Panc1 (cell line): ENCODE measurements at regions not wholly inside any gene's neighbourhood (a gene's known extent, or its start where the extent isn't known, plus 50 kb on each side); places are given as distances from the start of the nearest gene placed in this dataset.
"Not testable (repeated sequence)": the region's sequence is repeated elsewhere in the genome, so short reads cannot be mapped to it uniquely, and the experiment has no call there.

Experiments
- ATAC-seq: fragments of 200-7000 bp; cut with Tn5 transposase; 2 replicates; pipeline ENCODE4 v1.9.1; 2020; ENCODE audit warnings: mild to moderate bottlenecking, moderate library complexity
- BruUV-seq: library from RNA; stranded (reverse); fragments of 400-500 nt; replicated peaks from 2 replicates; lab custom pipeline; 2021; lab: Mats Ljungman, UMichigan
- CTCF ChIA-PET: fragments of 300-600 bp; sonication (Branson Sonifier 250); formaldehyde crosslinking; loops from one replicate; lab custom pipeline; 2022; ENCODE audit warnings: antibody characterized with exemption; lab: Charles Lee
- POLR2A ChIA-PET: fragments of 300-600 bp; sonication (Branson Sonifier 250); formaldehyde crosslinking; loops from one replicate; lab custom pipeline; 2022; ENCODE audit warnings: antibody characterized with exemption; lab: Charles Lee
- DNase-seq: peaks from one replicate; pipeline ENCODE4 v3.0.0-alpha.2; 2010; ENCODE audit warnings: low read depth, low spot score
- H3K27ac ChIP-seq: 2 replicates; pipeline ENCODE4 v1.5.1; 2011; ENCODE audit warnings: mild to moderate bottlenecking, low read length, inconsistent platforms
- H3K27me3 ChIP-seq: fragments of 200-500 bp; sonication (Bioruptor generic); 2 replicates; pipeline ENCODE4 v1.6.0; 2014; ENCODE audit warnings: low read length, inconsistent platforms; ENCODE audit not compliant: control insufficient read depth, insufficient read depth
- H3K36me3 ChIP-seq: fragments of 200-500 bp; sonication (Bioruptor generic); 2 replicates; pipeline ENCODE4 v1.5.1; 2014; ENCODE audit warnings: inconsistent platforms, mild to moderate bottlenecking, low read length, moderate library complexity; ENCODE audit not compliant: control insufficient read depth, insufficient read depth
- H3K4me1 ChIP-seq: 2 replicates; pipeline ENCODE4 v1.5.1; 2011; ENCODE audit warnings: inconsistent platforms, mild to moderate bottlenecking, low read length, moderate library complexity; ENCODE audit not compliant: control insufficient read depth, insufficient read depth
- H3K4me3 ChIP-seq, 2 experiments: 2 replicates each; pipeline ENCODE4 v1.5.1; 2011 to 2012; ENCODE audit warnings: low read depth in 2 of 2, low read length in 2 of 2, mild to moderate bottlenecking in 2 of 2, inconsistent platforms in 1 of 2, moderate library complexity in 1 of 2
- H3K9me3 ChIP-seq: fragments of 200-500 bp; sonication (Bioruptor generic); 2 replicates; pipeline ENCODE4 v1.5.1; 2014; ENCODE audit warnings: low read depth, mild to moderate bottlenecking, inconsistent platforms, low read length, moderate library complexity; ENCODE audit not compliant: control insufficient read depth, insufficient read depth
- CTCF ChIP-seq: fragments of 450-650 bp; IDR thresholded peaks from 2 replicates; pipeline ENCODE4 v1.5.1; 2017; ENCODE audit warnings: mild to moderate bottlenecking
- POLR2AphosphoS5 ChIP-seq: IDR thresholded peaks from 2 replicates; pipeline ENCODE4 v1.6.1; 2012; ENCODE audit warnings: mild to moderate bottlenecking, low read depth, low read length, moderate library complexity
- SIN3A ChIP-seq: IDR thresholded peaks from 2 replicates; pipeline ENCODE4 v1.6.1; 2012; ENCODE audit warnings: low read depth, mild to moderate bottlenecking, low read length, moderate library complexity, borderline replicate concordance; ENCODE audit not compliant: insufficient read depth
- TCF7L2 ChIP-seq: IDR thresholded peaks from 2 replicates; pipeline ENCODE4 v1.6.1; 2011; ENCODE audit warnings: mild to moderate bottlenecking, low read depth, low read length, inconsistent platforms
- in situ Hi-C: cut with HindIII; loops from 2 replicates; pipeline ENCODE4 v1.10.0; 2016; ENCODE audit warnings: low sequenced_read_pairs, low pct_unique_long_range_greater_than_20kb
- intact Hi-C: fragments of 100-400 bp; cut with micrococcal nuclease; formaldehyde crosslinking; loops from one replicate; pipeline ENCODE4 v1.10.0; 2022; ENCODE audit not compliant: unreplicated experiment
- TF ChIP-seq, protein P1 (sequence below), 2 experiments: IDR thresholded peaks; 2 replicates each; pipeline ENCODE4 v1.6.1; 2011 to 2012; ENCODE audit warnings: low read depth in 2 of 2, control low read depth in 1 of 2, low read length in 1 of 2, mild to moderate bottlenecking in 1 of 2, moderate library complexity in 1 of 2; ENCODE audit not compliant: insufficient read depth in 1 of 2

- POLR2A ChIA-PET: no interaction called here
- CTCF ChIA-PET: no interaction called here
- no peak for ATAC-seq
Observed at GRCh38 chr5:63743096-63743798, 219.0 kb downstream of the HTR1A start.

GRCh38 chr5:63732880-63733279 lies 229.4 kb downstream of the HTR1A start:
- H3K4me3 ChIP-seq, DNase-seq, H3K9me3 ChIP-seq, CTCF ChIA-PET, H3K36me3 ChIP-seq, H3K27me3 ChIP-seq, ATAC-seq, BruUV-seq, H3K27ac ChIP-seq, POLR2A ChIA-PET, intact Hi-C loops, H3K4me1 ChIP-seq, in situ Hi-C loops: not testable (repeated sequence)

More at GRCh38 chr5:63743096-63743798, 219.0 kb downstream of the HTR1A start:
- Histone ChIP-seq H3K36me3 (no peaks in the 10 kb centered on the region), H3K4me3 (no peak overlapping the region), H3K27ac (no peak overlapping the region), H3K9me3 (no peaks in the 10 kb centered on the region; the same call in 1 of the 2 replicates), H3K4me1 (no peaks in the 10 kb centered on the region), H3K27me3 (no peaks in the 10 kb centered on the region)
- intact Hi-C loops (no loop called here), in situ Hi-C loops (no loop called here)
- TF ChIP-seq POLR2AphosphoS5 (no peak), TCF7L2 (no peak), CTCF (no peak), SIN3A (no peak)
- TF ChIP-seq, protein P1, sequence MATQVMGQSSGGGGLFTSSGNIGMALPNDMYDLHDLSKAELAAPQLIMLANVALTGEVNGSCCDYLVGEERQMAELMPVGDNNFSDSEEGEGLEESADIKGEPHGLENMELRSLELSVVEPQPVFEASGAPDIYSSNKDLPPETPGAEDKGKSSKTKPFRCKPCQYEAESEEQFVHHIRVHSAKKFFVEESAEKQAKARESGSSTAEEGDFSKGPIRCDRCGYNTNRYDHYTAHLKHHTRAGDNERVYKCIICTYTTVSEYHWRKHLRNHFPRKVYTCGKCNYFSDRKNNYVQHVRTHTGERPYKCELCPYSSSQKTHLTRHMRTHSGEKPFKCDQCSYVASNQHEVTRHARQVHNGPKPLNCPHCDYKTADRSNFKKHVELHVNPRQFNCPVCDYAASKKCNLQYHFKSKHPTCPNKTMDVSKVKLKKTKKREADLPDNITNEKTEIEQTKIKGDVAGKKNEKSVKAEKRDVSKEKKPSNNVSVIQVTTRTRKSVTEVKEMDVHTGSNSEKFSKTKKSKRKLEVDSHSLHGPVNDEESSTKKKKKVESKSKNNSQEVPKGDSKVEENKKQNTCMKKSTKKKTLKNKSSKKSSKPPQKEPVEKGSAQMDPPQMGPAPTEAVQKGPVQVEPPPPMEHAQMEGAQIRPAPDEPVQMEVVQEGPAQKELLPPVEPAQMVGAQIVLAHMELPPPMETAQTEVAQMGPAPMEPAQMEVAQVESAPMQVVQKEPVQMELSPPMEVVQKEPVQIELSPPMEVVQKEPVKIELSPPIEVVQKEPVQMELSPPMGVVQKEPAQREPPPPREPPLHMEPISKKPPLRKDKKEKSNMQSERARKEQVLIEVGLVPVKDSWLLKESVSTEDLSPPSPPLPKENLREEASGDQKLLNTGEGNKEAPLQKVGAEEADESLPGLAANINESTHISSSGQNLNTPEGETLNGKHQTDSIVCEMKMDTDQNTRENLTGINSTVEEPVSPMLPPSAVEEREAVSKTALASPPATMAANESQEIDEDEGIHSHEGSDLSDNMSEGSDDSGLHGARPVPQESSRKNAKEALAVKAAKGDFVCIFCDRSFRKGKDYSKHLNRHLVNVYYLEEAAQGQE (IDR thresholded peaks at IDR 0.05; ENCODE audit: insufficient read depth in 1 of 2, low read depth in 2 of 2, low read length in 1 of 2): no peak
- no TSS peak for BruUV-seq
- peak; percentile 10 for DNase-seq

GRCh38 chr5:63727583-63727982 lies 234.7 kb downstream of the HTR1A start:
- Histone ChIP-seq H3K4me1 (no peaks in the 10 kb centered on the region), H3K27me3 (no peaks in the 10 kb centered on the region), H3K27ac (no peak overlapping the region), H3K36me3 (no peaks in the 10 kb centered on the region; the same call in 1 of the 2 replicates), H3K4me3 (no peak overlapping the region), H3K9me3 (no peaks in the 10 kb centered on the region)
- in situ Hi-C loops: no loop called here
- ATAC-seq: no peak
- ChIA-PET CTCF (no interaction called here), POLR2A (no interaction called here)
- TF ChIP-seq, protein P1 (IDR thresholded peaks at IDR 0.05; ENCODE audit: insufficient read depth in 1 of 2, low read depth in 2 of 2, low read length in 1 of 2): no peak
- no TSS peak for BruUV-seq
- intact Hi-C loops: no loop called here
- no peak for DNase-seq
